CMK (cell line): ENCODE measurements at regions not wholly inside any gene's neighbourhood (a gene's known extent, or its start where the extent isn't known, plus 50 kb on each side); places are given as distances from the start of the nearest gene placed in this dataset.

Source experiments
- DNase-seq: peaks from one replicate; pipeline ENCODE4 v3.0.0-alpha.2; 2010; ENCODE audit warnings: low read depth

- DNase-seq: no peak
These were observed 832.5 kb upstream of the CHAC2 start for GRCh38 chr2:52934920-52935640.

- DNase-seq: no peak
These were observed 833.2 kb upstream of the CHAC2 start for GRCh38 chr2:52934323-52934898.

- no peak for DNase-seq
These were observed 833.7 kb upstream of the CHAC2 start for GRCh38 chr2:52933878-52934277.

- no peak for DNase-seq
These were observed 835.9 kb upstream of the CHAC2 start for GRCh38 chr2:52931660-52932059.

GRCh38 chr2:52929412-52929811, 838.2 kb upstream of the CHAC2 start:
- DNase-seq: no peak

GRCh38 chr2:52919673-52920072, 847.9 kb upstream of the CHAC2 start:
- no peak for DNase-seq

GRCh38 chr2:52918551-52918950, 849.1 kb upstream of the CHAC2 start:
- no peak for DNase-seq

- no peak for DNase-seq
These were observed 850.6 kb upstream of the CHAC2 start for GRCh38 chr2:52916981-52917380.

- no peak for DNase-seq
These were observed 863.2 kb upstream of the CHAC2 start for GRCh38 chr2:52904355-52904891.

GRCh38 chr2:52897511-52898044, 870.0 kb upstream of the CHAC2 start:
- DNase-seq: no peak

- DNase-seq: no peak
These were observed 871.8 kb upstream of the CHAC2 start for GRCh38 chr2:52895726-52896340.

GRCh38 chr2:52886556-52886955, 881.0 kb upstream of the CHAC2 start:
- DNase-seq: no peak

GRCh38 chr2:52884761-52885352, 882.7 kb upstream of the CHAC2 start:
- DNase-seq: no peak

GRCh38 chr2:52882974-52883373, 884.6 kb upstream of the CHAC2 start:
- DNase-seq: no peak

- DNase-seq: no peak
These were observed 886.0 kb upstream of the CHAC2 start for GRCh38 chr2:52881606-52882005.

- DNase-seq: no peak
These were observed 886.7 kb upstream of the CHAC2 start for GRCh38 chr2:52880872-52881271.

- DNase-seq: no peak
These were observed 888.0 kb upstream of the CHAC2 start for GRCh38 chr2:52879561-52879960.

GRCh38 chr2:52877703-52878102, 889.9 kb upstream of the CHAC2 start:
- no peak for DNase-seq

- no peak for DNase-seq
These were observed 893.0 kb upstream of the CHAC2 start for GRCh38 chr2:52874466-52875106.

GRCh38 chr2:52862801-52863200, 904.8 kb upstream of the CHAC2 start:
- no peak for DNase-seq

GRCh38 chr2:52861596-52861995, 906.0 kb upstream of the CHAC2 start:
- no peak for DNase-seq

- DNase-seq: no peak
These were observed 908.5 kb upstream of the CHAC2 start for GRCh38 chr2:52859065-52859464.
